ENCODE measurements at regions not wholly inside any gene's neighbourhood (a gene's known extent, or its start where the extent isn't known, plus 50 kb on each side); places are given as distances from the start of the nearest gene placed in this dataset.

- TF ChIP-seq EZH2 (IDR thresholded peaks at IDR 0.05; ENCODE audit: borderline replicate concordance, low read depth, low read length, poor library complexity, severe bottlenecking) (no peak), CTCF (conservative IDR thresholded peaks at IDR 0.05; ENCODE audit: low read depth, low read length) (no peak)
- intact Hi-C loops (cut with micrococcal nuclease; ENCODE audit: unreplicated experiment) = no loop called here
These were observed 81.6 kb upstream of the RNF32 start for GRCh38 chr7:156559001-156559400.

DNA sequence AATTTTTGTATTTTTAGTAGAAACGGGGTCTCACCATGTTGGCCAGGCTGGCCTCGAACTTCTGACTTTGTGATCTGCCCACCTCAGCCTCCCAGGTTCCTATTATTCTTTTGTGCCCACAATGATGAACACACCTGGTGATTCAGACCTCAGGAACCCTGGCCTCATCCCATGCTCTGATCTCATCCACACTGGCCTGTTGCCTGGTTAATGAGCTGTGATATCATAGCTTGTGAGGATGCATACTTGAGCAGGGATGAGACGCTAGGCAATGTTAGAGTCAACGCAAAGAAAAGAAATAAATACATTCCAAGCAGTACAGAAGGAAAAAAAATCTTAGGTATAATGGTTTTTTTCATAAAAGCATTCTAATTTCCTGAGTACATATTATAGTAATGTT is 82.4 kb upstream of the RNF32 start:
- ChIA-PET CTCF (no interaction called here), POLR2A (ENCODE audit: low non-redundant PET) (no interaction called here)
- H3K9me3 ChIP-seq (ENCODE audit: low read depth, low read length, poor library complexity, severe bottlenecking) = no peaks in the 10 kb centered on the region
- no peaks in the 10 kb centered on the region for H3K4me1 ChIP-seq (ENCODE audit: insufficient read depth, low read length, poor library complexity, severe bottlenecking)
- intact Hi-C loops (cut with micrococcal nuclease; ENCODE audit: unreplicated experiment) = no loop called here
- H3K36me3 ChIP-seq (ENCODE audit: insufficient read depth, low read length, poor library complexity, severe bottlenecking) = no peaks in the 10 kb centered on the region
- no TSS peak for BruUV-seq (replicated peaks)
- TF ChIP-seq CTCF (conservative IDR thresholded peaks at IDR 0.05; ENCODE audit: low read depth, low read length) = no peak
- TF ChIP-seq EZH2 (IDR thresholded peaks at IDR 0.05; ENCODE audit: borderline replicate concordance, low read depth, low read length, poor library complexity, severe bottlenecking) = no peak
- H3K4me3 ChIP-seq (ENCODE audit: low read depth, low read length, poor library complexity, severe bottlenecking) = no peak overlapping the region
- DNase-seq (ENCODE audit: low spot score) = no peak
- peaks cover 32% of the 10 kb centered on the region for H3K27me3 ChIP-seq (replicated peaks; ENCODE audit: insufficient read depth, low read depth, low read length, poor library complexity)
- H3K27ac ChIP-seq (ENCODE audit: low read depth, low read length, poor library complexity, severe bottlenecking) = no peak overlapping the region

More at GRCh38 chr7:156559001-156559400, 81.6 kb upstream of the RNF32 start:
- Histone ChIP-seq H3K4me1 (ENCODE audit: insufficient read depth, low read length, poor library complexity, severe bottlenecking) (no peaks in the 10 kb centered on the region), H3K27ac (ENCODE audit: low read depth, low read length, poor library complexity, severe bottlenecking) (no peak overlapping the region), H3K4me3 (ENCODE audit: low read depth, low read length, poor library complexity, severe bottlenecking) (no peak overlapping the region), H3K27me3 (replicated peaks; ENCODE audit: insufficient read depth, low read depth, low read length, poor library complexity) (peaks cover 27% of the 10 kb centered on the region), H3K36me3 (ENCODE audit: insufficient read depth, low read length, poor library complexity, severe bottlenecking) (no peaks in the 10 kb centered on the region), H3K9me3 (ENCODE audit: low read depth, low read length, poor library complexity, severe bottlenecking) (no peaks in the 10 kb centered on the region)
- no peak for DNase-seq (ENCODE audit: low spot score)
- ChIA-PET CTCF (no interaction called here), POLR2A (ENCODE audit: low non-redundant PET) (no interaction called here)
- no TSS peak for BruUV-seq (replicated peaks)

- TF ChIP-seq EZH2 (IDR thresholded peaks at IDR 0.05; ENCODE audit: borderline replicate concordance, low read depth, low read length, poor library complexity, severe bottlenecking) = no peak
- no peak for TF ChIP-seq CTCF (conservative IDR thresholded peaks at IDR 0.05; ENCODE audit: low read depth, low read length)
- Histone ChIP-seq H3K27me3 (replicated peaks; ENCODE audit: insufficient read depth, low read depth, low read length, poor library complexity) (peaks cover 28% of the 10 kb centered on the region), H3K4me1 (ENCODE audit: insufficient read depth, low read length, poor library complexity, severe bottlenecking) (no peaks in the 10 kb centered on the region), H3K36me3 (ENCODE audit: insufficient read depth, low read length, poor library complexity, severe bottlenecking) (no peaks in the 10 kb centered on the region), H3K9me3 (ENCODE audit: low read depth, low read length, poor library complexity, severe bottlenecking) (no peaks in the 10 kb centered on the region), H3K4me3 (ENCODE audit: low read depth, low read length, poor library complexity, severe bottlenecking) (no peak overlapping the region), H3K27ac (ENCODE audit: low read depth, low read length, poor library complexity, severe bottlenecking) (no peak overlapping the region)
- intact Hi-C loops (cut with micrococcal nuclease; ENCODE audit: unreplicated experiment) = no loop called here
- BruUV-seq (replicated peaks) = no TSS peak
- ChIA-PET CTCF (interaction anchor here (0.7 kb wide), 1 partner anchor 8 kb away, joined by 5 read pairs; no protein-coding TSS in a partner anchor), POLR2A (ENCODE audit: low non-redundant PET) (interaction anchor here (0.6 kb wide), 1 partner anchor 81 kb away, joined by 3 read pairs; no protein-coding TSS in a partner anchor)
- no peak for DNase-seq (ENCODE audit: low spot score)
These were observed 84.5 kb upstream of the RNF32 start for GRCh38 chr7:156556083-156556482.
